HG03565 (cell line): ENCODE measurements at regions not wholly inside any gene's neighbourhood (a gene's known extent, or its start where the extent isn't known, plus 50 kb on each side); places are given as distances from the start of the nearest gene placed in this dataset.

ENCODE experiments used
- ATAC-seq: cut with Tn5 transposase; IDR thresholded peaks from one replicate; pipeline ENCODE4 v1.9.1; 2021; ENCODE audit warnings: mild to moderate bottlenecking, moderate library complexity; ENCODE audit not compliant: unreplicated experiment

GRCh38 chr10:90440870-90441269 lies 417.0 kb downstream of the HTR7 start:
- no peak for ATAC-seq

- no peak for ATAC-seq
These were observed 414.5 kb downstream of the HTR7 start for GRCh38 chr10:90443342-90443741.

GRCh38 chr10:90447831-90448230 lies 410.0 kb downstream of the HTR7 start:
- no peak for ATAC-seq

DNA sequence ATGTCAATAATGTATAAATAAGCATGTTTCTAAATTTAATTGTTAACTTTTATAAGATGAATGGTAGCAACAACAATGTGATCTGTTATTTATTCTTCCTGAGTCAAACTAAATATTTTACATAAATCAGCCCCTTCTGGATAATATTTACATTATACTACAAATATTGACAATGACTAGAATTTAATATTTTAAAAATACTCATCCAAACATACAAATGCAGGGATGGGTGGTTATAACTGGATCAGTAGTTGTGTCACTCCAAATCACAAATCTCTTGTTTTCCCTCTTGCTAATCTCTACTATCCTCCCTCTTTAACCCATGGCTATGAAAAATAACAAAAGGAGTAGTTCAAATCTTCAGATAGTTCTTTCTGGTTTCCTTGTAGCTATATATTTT lies 407.0 kb downstream of the HTR7 start:
- ATAC-seq: no peak

DNA sequence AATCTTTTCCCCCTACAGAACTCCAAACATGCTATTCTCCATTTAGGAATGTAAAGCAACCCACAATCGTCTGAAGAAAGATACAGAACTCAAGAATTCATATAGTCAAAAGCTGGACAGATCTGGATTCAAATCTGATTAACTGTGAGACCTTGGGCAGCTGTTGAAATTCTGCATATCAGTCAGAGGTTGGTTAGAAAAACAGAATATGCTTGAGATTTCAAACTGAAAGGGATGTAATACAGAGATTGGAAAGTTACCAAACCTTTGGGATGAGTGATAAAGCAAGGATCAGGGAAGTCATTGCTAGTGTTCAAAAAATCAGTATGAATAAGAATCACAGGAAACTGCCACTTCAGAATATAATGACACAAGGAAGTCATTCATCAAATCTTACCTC lies 406.6 kb downstream of the HTR7 start:
- ATAC-seq: no peak

GRCh38 chr10:90458054-90458453 lies 399.8 kb downstream of the HTR7 start:
- no peak for ATAC-seq

DNA sequence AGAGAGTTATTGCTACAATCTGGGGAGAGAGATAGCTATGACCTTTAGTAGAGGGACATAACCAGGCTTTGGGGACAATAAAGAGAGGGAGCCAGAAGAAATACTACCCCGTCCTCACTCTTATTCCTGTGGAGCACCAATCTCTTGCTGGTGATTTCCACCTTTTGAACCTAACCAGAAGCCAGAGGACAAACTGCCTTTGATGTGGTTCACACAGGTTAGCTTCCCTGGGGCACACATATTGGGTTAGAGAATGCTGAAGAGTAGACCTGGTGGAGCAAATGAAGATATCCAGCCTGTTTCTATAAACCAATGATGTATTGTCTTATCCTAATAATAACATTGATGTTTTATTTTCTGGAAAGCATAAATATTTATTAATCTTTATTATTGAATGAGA lies 399.3 kb downstream of the HTR7 start:
- no peak for ATAC-seq

- no peak for ATAC-seq
These were observed 396.2 kb downstream of the HTR7 start for GRCh38 chr10:90461437-90462155.

- ATAC-seq: no peak
These were observed 394.9 kb downstream of the HTR7 start for GRCh38 chr10:90462749-90463470.

GRCh38 chr10:90464329-90464728 lies 393.5 kb downstream of the HTR7 start:
- no peak for ATAC-seq

GRCh38 chr10:90470966-90471365 lies 386.9 kb downstream of the HTR7 start:
- no peak for ATAC-seq

GRCh38 chr10:90480466-90480865 lies 377.4 kb downstream of the HTR7 start:
- ATAC-seq: no peak

GRCh38 chr10:90481326-90481923 lies 376.4 kb downstream of the HTR7 start:
- no peak for ATAC-seq

DNA sequence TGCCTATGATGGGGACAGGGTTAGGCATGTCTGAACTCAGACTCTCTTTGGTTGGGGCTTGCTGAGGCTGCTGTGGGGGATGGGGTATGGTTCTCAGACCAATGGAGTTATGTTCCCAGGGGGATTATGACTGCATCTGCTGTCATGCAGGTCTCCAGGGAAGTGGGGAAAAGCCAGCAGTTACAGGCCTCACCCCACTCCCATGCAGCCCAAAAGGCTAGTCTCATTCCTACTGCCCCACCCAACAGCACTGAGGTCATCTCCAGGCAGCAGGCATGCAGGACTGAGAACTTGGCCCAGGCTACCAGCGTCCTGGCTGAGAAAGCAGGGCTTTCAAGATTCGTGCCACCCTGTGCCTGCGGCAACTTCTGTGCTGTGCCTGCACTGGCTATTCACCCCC lies 373.3 kb downstream of the HTR7 start:
- ATAC-seq: no peak

GRCh38 chr10:90494183-90494582 lies 363.7 kb downstream of the HTR7 start:
- ATAC-seq: no peak

GRCh38 chr10:90504172-90504571 lies 353.7 kb downstream of the HTR7 start:
- no peak for ATAC-seq

- ATAC-seq: no peak
These were observed 331.1 kb downstream of the HTR7 start for GRCh38 chr10:90526721-90527120.

DNA sequence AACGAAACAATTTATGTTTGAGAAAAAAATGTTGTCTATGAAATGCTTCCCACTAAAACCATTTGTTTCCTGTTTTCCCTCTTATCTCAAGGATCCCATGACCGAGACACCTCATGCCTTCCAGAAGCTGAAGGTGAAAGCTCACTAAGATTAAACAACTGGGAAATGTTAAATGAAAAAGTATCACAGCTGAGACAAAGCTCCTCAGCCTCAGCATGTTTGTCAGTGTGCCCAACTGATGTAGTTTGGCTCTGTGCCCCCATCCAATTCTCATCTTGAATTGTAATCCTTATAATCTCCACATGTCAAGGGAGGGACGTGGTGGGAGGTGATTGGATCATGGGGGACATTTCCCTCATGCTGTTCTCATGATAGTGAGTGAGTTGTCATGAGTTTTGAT lies 327.3 kb downstream of the HTR7 start:
- no peak for ATAC-seq

GRCh38 chr10:90557385-90557784 lies 300.5 kb downstream of the HTR7 start:
- no peak for ATAC-seq

DNA sequence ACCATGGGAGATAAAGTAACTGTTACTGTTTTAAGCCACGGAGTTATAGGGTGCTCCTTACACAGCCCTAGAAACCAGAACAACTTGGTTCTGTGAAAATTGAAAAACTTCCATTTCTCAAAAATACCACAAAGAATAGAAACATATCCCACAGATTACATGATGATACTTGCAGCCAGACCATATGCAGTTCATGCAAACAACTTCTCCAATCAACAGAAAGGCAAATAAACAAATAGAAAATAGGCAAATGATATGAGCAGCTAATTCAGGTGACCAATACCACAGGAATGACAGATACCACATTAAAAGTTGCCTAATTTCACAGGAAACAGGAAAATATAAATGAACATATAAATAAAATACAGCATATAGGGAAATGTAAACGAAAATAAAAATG lies 297.5 kb downstream of the HTR7 start:
- no peak for ATAC-seq

DNA sequence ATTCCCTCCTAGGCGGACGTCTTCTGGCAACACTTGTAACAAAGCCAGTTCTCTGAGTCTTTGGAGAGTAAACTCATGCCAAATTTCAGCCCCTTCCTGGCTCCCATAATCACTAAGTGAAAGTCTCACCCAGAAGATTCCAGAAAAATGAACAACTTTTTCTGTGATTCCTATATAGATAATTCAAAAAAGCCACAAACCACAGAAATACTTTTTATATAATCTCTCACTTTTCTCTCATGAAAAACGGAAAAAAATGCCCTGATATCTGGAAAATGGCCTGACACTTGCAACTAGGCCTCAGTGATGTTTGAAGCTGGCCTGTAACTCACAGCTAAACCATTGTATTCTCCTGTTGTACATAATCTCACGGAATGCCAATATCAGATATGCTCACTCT lies 296.2 kb downstream of the HTR7 start:
- ATAC-seq: no peak
